ENCODE measurements at regions not wholly inside any gene's neighbourhood (a gene's known extent, or its start where the extent isn't known, plus 50 kb on each side); places are given as distances from the start of the nearest gene placed in this dataset.

DNA sequence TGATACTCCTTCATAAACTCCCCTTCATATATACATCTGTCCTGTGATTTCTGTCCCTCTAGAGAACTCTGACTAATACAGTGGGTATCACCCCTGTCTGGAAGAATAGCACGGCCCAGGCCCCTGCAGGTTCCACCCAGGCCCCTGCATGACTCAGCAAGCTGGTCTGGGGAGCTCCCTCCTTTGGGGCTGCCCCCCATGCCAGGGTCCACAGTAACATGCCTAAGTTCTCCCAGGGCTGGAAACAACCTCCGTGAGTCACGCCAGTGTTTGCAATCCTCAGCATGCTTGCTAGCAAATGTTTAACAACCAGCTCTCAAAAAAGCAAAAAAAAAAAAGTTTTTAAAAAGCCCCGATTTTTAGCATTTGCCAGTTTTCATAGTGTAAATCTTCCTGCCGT is 134.3 kb upstream of the CDH4 start:
- TF ChIP-seq CTCF (conservative IDR thresholded peaks at IDR 0.05) = no peak
- TF ChIP-seq ZFX (IDR thresholded peaks at IDR 0.05) = no peak
